ENCODE measurements at regions not wholly inside any gene's neighbourhood (a gene's known extent, or its start where the extent isn't known, plus 50 kb on each side); places are given as distances from the start of the nearest gene placed in this dataset.

- H3K27ac ChIP-seq (ENCODE audit: control insufficient read depth, insufficient read depth, low read length): no peak overlapping the region
- FAIRE-seq: no peak
- H3K27me3 ChIP-seq (ENCODE audit: control insufficient read depth, extremely low read depth, insufficient read depth, low read length): no peaks in the 10 kb centered on the region
- H3K9me3 ChIP-seq (ENCODE audit: control insufficient read depth, low read depth, low read length): no peaks in the 10 kb centered on the region
- no peak for DNase-seq (ENCODE audit: low read depth, low spot score)
- H3K36me3 ChIP-seq (ENCODE audit: control insufficient read depth in 2 of 2, extremely low read depth in 1 of 2, insufficient read depth in 2 of 2, low read length in 2 of 2): no peaks in the 10 kb centered on the region
- H3K4me1 ChIP-seq (ENCODE audit: control insufficient read depth, extremely low read depth, insufficient read depth, low read length): no peaks in the 10 kb centered on the region
- dilution Hi-C loops (cut with MboI; ENCODE audit: extremely low pct_ligation_motif_present, low sequenced_read_pairs): no loop called here
- H3K79me2 ChIP-seq (ENCODE audit: control insufficient read depth, insufficient read depth, low read length): no peaks in the 10 kb centered on the region
- no peak overlapping the region for H3K4me2 ChIP-seq (ENCODE audit: control insufficient read depth, extremely low read depth, insufficient read depth, low read depth, low read length)
- H4K20me1 ChIP-seq (ENCODE audit: control insufficient read depth, extremely low read depth, insufficient read depth, low read length): no peaks in the 10 kb centered on the region
- H3K4me3 ChIP-seq (ENCODE audit: control insufficient read depth in 2 of 3, extremely low read depth in 1 of 3, insufficient read depth in 2 of 3, low read depth in 1 of 3, low read length in 3 of 3): no peak overlapping the region
- H3K9me1 ChIP-seq (ENCODE audit: control insufficient read depth, extremely low read depth, insufficient read depth, low read length): no peaks in the 10 kb centered on the region
- TF ChIP-seq CTCF (optimal IDR thresholded peaks at IDR 0.05 in 1 of 3, IDR thresholded peaks at IDR 0.05 in 1 of 3, conservative IDR thresholded peaks at IDR 0.05 in 1 of 3; ENCODE audit: extremely low read depth in 1 of 3, insufficient read depth in 2 of 3, low read length in 3 of 3): no peak
- TF ChIP-seq EZH2 (IDR thresholded peaks at IDR 0.05; ENCODE audit: low read length): no peak
- no peak overlapping the region for H3K9ac ChIP-seq (ENCODE audit: control insufficient read depth, extremely low read depth, insufficient read depth, low read length)
- no peak overlapping the region for H2AFZ ChIP-seq (ENCODE audit: control insufficient read depth, low read length)
These were observed 161.1 kb upstream of the PDGFD start for GRCh38 chr11:104325093-104325492.

- dilution Hi-C loops (cut with MboI; ENCODE audit: extremely low pct_ligation_motif_present, low sequenced_read_pairs): no loop called here
- Histone ChIP-seq H3K9ac (ENCODE audit: control insufficient read depth, extremely low read depth, insufficient read depth, low read length) (no peak overlapping the region), H4K20me1 (ENCODE audit: control insufficient read depth, extremely low read depth, insufficient read depth, low read length) (no peaks in the 10 kb centered on the region), H2AFZ (ENCODE audit: control insufficient read depth, low read length) (no peak overlapping the region), H3K27ac (ENCODE audit: control insufficient read depth, insufficient read depth, low read length) (no peak overlapping the region), H3K9me3 (ENCODE audit: control insufficient read depth, low read depth, low read length) (no peaks in the 10 kb centered on the region), H3K4me2 (ENCODE audit: control insufficient read depth, extremely low read depth, insufficient read depth, low read depth, low read length) (no peak overlapping the region), H3K9me1 (ENCODE audit: control insufficient read depth, extremely low read depth, insufficient read depth, low read length) (no peaks in the 10 kb centered on the region), H3K36me3 (ENCODE audit: control insufficient read depth in 2 of 2, extremely low read depth in 1 of 2, insufficient read depth in 2 of 2, low read length in 2 of 2) (no peaks in the 10 kb centered on the region), H3K79me2 (ENCODE audit: control insufficient read depth, insufficient read depth, low read length) (no peaks in the 10 kb centered on the region), H3K4me3 (ENCODE audit: control insufficient read depth in 2 of 3, extremely low read depth in 1 of 3, insufficient read depth in 2 of 3, low read depth in 1 of 3, low read length in 3 of 3) (no peak overlapping the region), H3K4me1 (ENCODE audit: control insufficient read depth, extremely low read depth, insufficient read depth, low read length) (no peaks in the 10 kb centered on the region), H3K27me3 (ENCODE audit: control insufficient read depth, extremely low read depth, insufficient read depth, low read length) (no peaks in the 10 kb centered on the region)
- no peak for TF ChIP-seq CTCF (optimal IDR thresholded peaks at IDR 0.05 in 1 of 3, IDR thresholded peaks at IDR 0.05 in 1 of 3, conservative IDR thresholded peaks at IDR 0.05 in 1 of 3; ENCODE audit: extremely low read depth in 1 of 3, insufficient read depth in 2 of 3, low read length in 3 of 3)
- no peak for TF ChIP-seq EZH2 (IDR thresholded peaks at IDR 0.05; ENCODE audit: low read length)
- no peak for FAIRE-seq
- DNase-seq (ENCODE audit: low read depth, low spot score): no peak
These were observed 160.3 kb upstream of the PDGFD start for GRCh38 chr11:104324276-104324675.
